Gastrocnemius medialis (tissue), 4 donors: ENCODE measurements at regions not wholly inside any gene's neighbourhood (a gene's known extent, or its start where the extent isn't known, plus 50 kb on each side); places are given as distances from the start of the nearest gene placed in this dataset.

ENCODE experiments used
- ATAC-seq, 2 donors: fragments of 150-250 bp; one replicate each; pipeline ENCODE4 v1.9.1; 2016
- DNase-seq, 2 donors: peaks; one replicate each; pipeline ENCODE4 v3.0.0-alpha.2; 2019
- H3K27ac ChIP-seq, 4 donors: fragments of 200-600 bp; sonication (generic); 1 replicate in 1 of 4; 2 replicates in 3 of 4; pipeline ENCODE4 v1.5.1; 2016 to 2018; ENCODE audit warnings: mild to moderate bottlenecking in 2 of 4, moderate library complexity in 1 of 4
- H3K27me3 ChIP-seq, 3 donors: fragments of 200-600 bp; sonication (generic) in 2 of 3; 1 replicate in 1 of 3; 2 replicates in 2 of 3; pipeline versions ENCODE4 v1.5.1 to v1.6.0; 2016 to 2019; ENCODE audit warnings: mild to moderate bottlenecking in 1 of 3, moderate library complexity in 1 of 3
- H3K36me3 ChIP-seq, 2 donors: fragments of 200-600 bp; sonication (generic) in 1 of 2; one replicate each; pipeline ENCODE4 v1.5.1; 2017 to 2018
- H3K4me1 ChIP-seq, 2 donors: fragments of 200-600 bp; sonication (generic) in 1 of 2; one replicate each; pipeline ENCODE4 v1.5.1; 2016 to 2017; ENCODE audit warnings: mild to moderate bottlenecking in 2 of 2
- H3K4me3 ChIP-seq, 4 donors: fragments of 200-600 bp; sonication (generic) in 3 of 4; 1 replicate in 1 of 4; 2 replicates in 3 of 4; pipeline ENCODE4 v1.5.1; 2016 to 2019; ENCODE audit warnings: mild to moderate bottlenecking in 2 of 4
- H3K9me3 ChIP-seq, 3 donors: fragments of 200-600 bp; sonication (generic) in 2 of 3; 1 replicate in 1 of 3; 2 replicates in 2 of 3; pipeline ENCODE4 v1.5.1; 2016 to 2019
- POLR2A ChIP-seq, 2 donors: fragments of 450-650 bp; IDR thresholded peaks; one replicate each; pipeline ENCODE4 v1.6.1; 2017; ENCODE audit warnings: antibody characterized with exemption in 2 of 2, mild to moderate bottlenecking in 2 of 2, moderate library complexity in 2 of 2
- in situ Hi-C, 4 donors: fragments of 200-750 bp; cut with MboI; loops; one replicate each; pipeline versions ENCODE4 v1.15.0 to v1.8.0; 2017; ENCODE audit warnings: low sequenced_read_pairs in 4 of 4
- intact Hi-C: fragments of 100-400 bp; cut with DNase I; formaldehyde crosslinking; loops from one replicate; pipeline ENCODE4 v1.15.1; 2023; ENCODE audit warnings: low total_unique reads
- TF ChIP-seq, protein P1 (sequence below), 5 experiments: fragments of 450-650 bp in 3 of 5; fragments of 200-600 bp in 2 of 5; sonication (generic) in 2 of 5; IDR thresholded peaks in 4 of 5; conservative IDR thresholded peaks in 1 of 5; 1 replicate in 4 of 5; 2 replicates in 1 of 5; pipeline ENCODE4 v1.5.1; 2016 to 2019; ENCODE audit warnings: antibody characterized with exemption in 5 of 5, mild to moderate bottlenecking in 3 of 5, moderate library complexity in 3 of 5

DNA sequence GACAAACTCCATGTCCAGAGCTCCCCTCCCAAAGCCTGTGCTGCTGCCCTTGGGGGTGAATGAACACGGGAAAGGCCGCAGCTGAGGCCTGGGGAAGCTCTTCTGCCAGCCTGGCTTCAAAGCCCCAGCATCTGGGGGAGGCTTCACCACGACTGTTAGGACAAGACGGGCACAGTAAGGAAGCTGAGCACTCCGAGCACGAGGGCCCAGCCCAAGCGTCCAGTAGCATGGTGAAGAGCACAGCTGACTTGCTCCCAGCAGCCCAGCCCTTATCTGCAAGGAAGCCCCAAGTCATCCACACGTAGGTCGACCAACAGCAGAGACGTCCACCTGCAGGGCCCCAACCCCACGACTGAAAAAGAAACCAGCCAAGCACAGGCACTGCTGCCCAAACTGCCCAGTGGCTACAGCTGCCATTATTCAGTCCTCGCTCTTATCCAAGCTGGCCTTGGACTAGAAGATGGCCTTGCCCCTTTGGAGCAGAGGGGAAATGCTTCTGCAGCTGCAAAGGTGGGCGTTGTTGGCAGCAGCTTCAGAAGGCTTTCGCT, 62.5 kb downstream of the SHANK2 start:
- H3K27ac ChIP-seq = no peak overlapping the region
- no peak for DNase-seq
- ATAC-seq = no peak
- no peaks in the 10 kb centered on the region for H3K9me3 ChIP-seq
- H3K27me3 ChIP-seq = no peaks in the 10 kb centered on the region
- no peaks in the 10 kb centered on the region for H3K4me1 ChIP-seq
- no peaks in the 10 kb centered on the region for H3K36me3 ChIP-seq
- in situ Hi-C loops = no loop called here
- no peak overlapping the region for H3K4me3 ChIP-seq
- intact Hi-C loops = no loop called here
- TF ChIP-seq, protein P1, sequence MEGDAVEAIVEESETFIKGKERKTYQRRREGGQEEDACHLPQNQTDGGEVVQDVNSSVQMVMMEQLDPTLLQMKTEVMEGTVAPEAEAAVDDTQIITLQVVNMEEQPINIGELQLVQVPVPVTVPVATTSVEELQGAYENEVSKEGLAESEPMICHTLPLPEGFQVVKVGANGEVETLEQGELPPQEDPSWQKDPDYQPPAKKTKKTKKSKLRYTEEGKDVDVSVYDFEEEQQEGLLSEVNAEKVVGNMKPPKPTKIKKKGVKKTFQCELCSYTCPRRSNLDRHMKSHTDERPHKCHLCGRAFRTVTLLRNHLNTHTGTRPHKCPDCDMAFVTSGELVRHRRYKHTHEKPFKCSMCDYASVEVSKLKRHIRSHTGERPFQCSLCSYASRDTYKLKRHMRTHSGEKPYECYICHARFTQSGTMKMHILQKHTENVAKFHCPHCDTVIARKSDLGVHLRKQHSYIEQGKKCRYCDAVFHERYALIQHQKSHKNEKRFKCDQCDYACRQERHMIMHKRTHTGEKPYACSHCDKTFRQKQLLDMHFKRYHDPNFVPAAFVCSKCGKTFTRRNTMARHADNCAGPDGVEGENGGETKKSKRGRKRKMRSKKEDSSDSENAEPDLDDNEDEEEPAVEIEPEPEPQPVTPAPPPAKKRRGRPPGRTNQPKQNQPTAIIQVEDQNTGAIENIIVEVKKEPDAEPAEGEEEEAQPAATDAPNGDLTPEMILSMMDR (IDR thresholded peaks at IDR 0.05 in 4 of 5, conservative IDR thresholded peaks at IDR 0.05 in 1 of 5) = no peak
- TF ChIP-seq POLR2A (IDR thresholded peaks at IDR 0.05) = no peak

DNA sequence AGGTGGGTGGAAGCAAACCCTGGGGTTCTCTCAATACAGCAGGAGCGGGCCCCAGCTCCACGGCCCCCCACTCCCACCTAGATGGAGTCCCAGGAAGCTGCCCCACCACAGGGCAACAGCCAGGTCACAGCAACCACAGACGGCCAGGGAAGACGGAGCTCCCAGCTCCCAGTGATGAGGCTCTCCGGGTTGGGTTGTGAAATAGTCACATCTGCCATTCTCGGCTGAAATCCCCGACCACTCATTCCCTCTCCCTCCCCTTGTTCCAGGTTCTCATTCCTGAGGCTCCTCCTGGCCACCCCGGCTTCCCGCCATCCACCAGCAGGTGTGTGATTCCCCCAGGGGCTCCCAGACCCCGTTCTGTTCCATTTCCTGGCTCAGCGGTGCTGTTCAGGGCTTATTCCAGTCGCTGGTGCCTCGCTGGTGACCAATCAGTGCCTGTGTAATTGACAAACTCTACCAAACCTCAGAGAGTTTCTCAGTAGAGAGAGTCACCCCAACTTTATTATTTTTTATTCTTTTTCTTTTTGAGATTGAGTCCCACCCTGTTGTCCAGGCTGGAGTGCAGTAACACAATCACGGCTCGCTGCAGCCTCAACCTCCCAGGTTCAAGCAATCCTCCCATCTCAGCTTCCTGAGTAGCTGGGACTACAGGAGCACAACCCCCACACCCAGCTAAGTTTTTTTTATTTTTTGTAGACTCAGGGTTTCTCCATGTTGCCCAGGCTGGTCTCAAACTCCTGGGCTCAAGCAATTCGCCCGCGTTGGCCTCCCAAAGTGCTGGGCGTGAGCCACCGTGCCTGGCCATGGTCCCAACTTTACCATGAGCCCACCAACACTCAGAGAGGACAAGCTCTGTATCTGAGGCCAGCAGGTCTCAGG, 63.2 kb downstream of the SHANK2 start:
- no peaks in the 10 kb centered on the region for H3K36me3 ChIP-seq
- no peaks in the 10 kb centered on the region for H3K4me1 ChIP-seq
- in situ Hi-C loops = no loop called here
- no peaks in the 10 kb centered on the region for H3K9me3 ChIP-seq
- H3K27me3 ChIP-seq = no peaks in the 10 kb centered on the region
- no peak overlapping the region for H3K27ac ChIP-seq
- no peak overlapping the region for H3K4me3 ChIP-seq
- DNase-seq (no peak), ATAC-seq (no peak)
- TF ChIP-seq POLR2A (IDR thresholded peaks at IDR 0.05) = no peak
- TF ChIP-seq, protein P1 (IDR thresholded peaks at IDR 0.05 in 4 of 5, conservative IDR thresholded peaks at IDR 0.05 in 1 of 5) = no peak
- intact Hi-C loops = no loop called here

DNA sequence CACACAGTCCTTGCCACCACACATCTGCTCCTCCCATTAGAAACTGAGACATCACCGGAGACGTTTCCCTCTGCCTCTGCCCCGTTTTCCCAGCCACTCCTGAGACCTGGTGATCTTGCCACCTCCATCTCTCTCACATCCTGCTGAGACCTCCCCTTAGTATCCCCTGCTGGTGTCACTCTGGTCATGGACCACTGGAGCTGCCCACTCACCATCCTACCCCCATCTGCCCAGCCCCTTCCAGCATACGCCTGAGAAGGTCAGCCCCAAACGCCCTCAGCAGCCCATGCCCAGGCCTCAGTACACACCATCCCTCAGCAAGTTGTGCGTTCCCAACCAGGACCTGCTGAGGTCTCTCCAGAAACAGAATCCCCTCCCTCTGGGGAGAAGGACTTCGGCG, 64.3 kb downstream of the SHANK2 start:
- in situ Hi-C loops (no loop called here), intact Hi-C loops (no loop called here)
- ATAC-seq (no peak), DNase-seq (no peak)
- no peaks in the 10 kb centered on the region for H3K9me3 ChIP-seq
- TF ChIP-seq, protein P1 (IDR thresholded peaks at IDR 0.05 in 4 of 5, conservative IDR thresholded peaks at IDR 0.05 in 1 of 5) = no peak
- TF ChIP-seq POLR2A (IDR thresholded peaks at IDR 0.05) = no peak
- H3K27ac ChIP-seq = no peak overlapping the region
- no peaks in the 10 kb centered on the region for H3K27me3 ChIP-seq
- no peaks in the 10 kb centered on the region for H3K4me1 ChIP-seq
- H3K4me3 ChIP-seq = no peak overlapping the region
- H3K36me3 ChIP-seq = no peaks in the 10 kb centered on the region

DNA sequence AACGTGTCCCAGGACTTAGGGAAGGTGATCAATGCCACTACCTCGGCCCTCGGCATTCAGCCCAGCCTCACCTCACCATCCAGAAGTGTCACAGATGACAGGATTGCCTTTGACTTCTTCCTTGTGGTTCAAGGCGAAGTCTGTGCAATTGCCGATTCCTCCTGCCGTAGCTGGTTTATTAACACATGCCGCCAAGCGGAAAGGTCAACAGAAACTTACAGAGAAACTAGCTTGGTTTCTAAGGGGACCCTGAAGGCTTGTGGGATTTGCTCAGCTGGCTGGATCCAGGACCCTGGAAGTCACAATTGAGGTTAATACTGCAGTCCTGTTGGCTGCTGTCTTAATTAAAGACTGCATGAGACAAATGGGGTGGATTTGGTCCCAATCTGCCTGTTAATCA, 65.6 kb downstream of the SHANK2 start:
- Histone ChIP-seq H3K4me1 (no peaks in the 10 kb centered on the region), H3K36me3 (no peaks in the 10 kb centered on the region), H3K4me3 (no peak overlapping the region), H3K27ac (no peak overlapping the region), H3K9me3 (no peaks in the 10 kb centered on the region), H3K27me3 (no peaks in the 10 kb centered on the region)
- intact Hi-C loops = no loop called here
- TF ChIP-seq, protein P1 (IDR thresholded peaks at IDR 0.05 in 4 of 5, conservative IDR thresholded peaks at IDR 0.05 in 1 of 5) = no peak
- TF ChIP-seq POLR2A (IDR thresholded peaks at IDR 0.05) = no peak
- in situ Hi-C loops = no loop called here
- no peak for DNase-seq
- no peak for ATAC-seq
